Cardiac septum (tissue), 1 donor: ENCODE measurements at regions not wholly inside any gene's neighbourhood (a gene's known extent, or its start where the extent isn't known, plus 50 kb on each side); places are given as distances from the start of the nearest gene placed in this dataset.

Experiments used
- DNase-seq: peaks from one replicate; pipeline ENCODE4 v3.0.0-alpha.2; 2020; ENCODE audit warnings: low spot score
- intact Hi-C: fragments of 100-400 bp; cut with DNase I; formaldehyde crosslinking; loops from one replicate; pipeline ENCODE4 v1.14.0; 2022
- donor health status: DM: no; HTN: no; CAD: no.

DNA sequence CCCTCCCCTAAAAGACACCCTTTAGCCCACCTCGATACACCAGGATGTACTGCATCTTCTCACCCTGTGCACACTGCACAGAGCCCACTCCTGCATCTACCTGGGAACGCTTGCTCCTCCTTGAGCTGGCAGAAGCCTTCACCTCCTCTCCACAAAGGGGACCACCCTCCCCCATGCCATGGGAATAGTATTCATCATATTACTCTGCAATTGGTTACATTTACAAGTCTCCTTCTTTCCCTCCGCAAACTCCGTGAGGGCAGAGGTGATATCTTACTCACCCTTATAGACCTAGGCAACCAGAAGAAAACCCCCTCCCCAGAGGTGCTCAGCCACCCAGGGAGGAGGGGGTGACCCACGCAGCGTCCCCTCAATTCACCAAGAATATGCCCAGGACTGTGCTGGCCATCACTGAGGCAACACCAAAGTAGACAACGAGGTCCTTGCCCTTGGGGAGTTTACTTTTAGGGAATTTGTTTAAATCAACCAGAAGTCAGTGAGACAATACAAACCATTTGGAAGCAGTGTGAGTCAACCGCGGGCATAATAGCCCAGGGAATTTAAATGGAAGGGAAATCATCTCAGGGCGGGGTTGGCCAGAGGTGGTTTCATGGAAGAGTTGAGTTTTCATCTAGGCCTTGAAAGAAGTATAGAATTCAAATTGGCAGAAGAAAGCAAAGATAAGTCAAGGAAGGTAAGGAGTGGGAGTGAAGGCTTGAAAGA is 214.5 kb downstream of the BARX2 start:
- intact Hi-C loops = no loop called here
- no peak for DNase-seq

DNA sequence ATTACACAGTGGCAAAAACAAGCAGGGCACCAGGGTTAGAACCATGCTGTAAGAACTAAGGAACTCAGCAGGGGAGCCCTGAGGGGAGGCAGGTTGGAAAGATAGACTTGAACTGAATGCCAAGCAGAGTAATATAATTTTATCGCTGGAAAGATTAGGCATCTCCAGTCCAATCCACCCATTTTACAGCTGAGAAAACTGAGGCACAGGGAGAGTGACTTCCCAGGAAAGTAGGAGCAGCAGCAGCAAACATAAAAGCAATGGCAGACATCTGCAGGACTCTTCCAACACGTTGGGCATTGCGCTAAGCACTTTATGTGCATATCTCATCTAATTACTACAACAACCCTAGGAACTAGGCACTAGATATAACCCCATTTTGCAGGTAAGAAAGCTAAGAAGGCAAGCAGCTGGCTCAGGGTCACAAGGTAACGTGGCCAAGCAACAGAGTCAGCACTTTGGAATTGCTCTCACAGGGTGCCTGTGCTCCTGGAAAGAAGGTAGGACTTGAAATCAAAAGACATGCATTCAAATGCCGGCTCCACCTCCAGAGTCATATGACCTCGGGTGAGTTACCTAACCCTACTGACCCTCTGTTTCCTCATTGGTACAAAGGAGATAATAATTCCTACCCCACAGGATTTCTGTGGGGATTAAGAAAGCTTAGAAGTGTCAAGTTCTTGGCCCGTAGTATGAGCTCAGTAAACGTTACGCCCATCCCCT is 215.3 kb downstream of the BARX2 start:
- intact Hi-C loops = no loop called here
- DNase-seq = no peak

DNA sequence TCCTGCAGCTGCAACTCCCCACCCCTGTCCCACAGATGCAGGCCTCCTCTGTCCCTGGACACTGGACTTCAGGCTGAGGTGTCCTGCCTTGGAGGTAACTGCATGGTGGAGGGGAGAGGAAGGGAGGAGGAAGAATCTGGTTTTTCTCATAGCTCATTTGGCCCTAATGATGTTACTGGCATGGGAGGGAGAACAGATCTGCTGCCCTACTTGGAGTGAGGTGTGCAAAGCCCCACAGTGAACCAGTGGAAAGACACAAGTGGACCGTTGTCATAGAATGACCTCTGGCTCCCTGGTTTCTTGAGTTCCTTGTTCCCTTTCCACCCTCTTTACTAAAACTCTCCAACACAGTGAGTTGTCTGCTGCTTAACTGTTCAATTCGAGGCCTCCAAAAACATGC is 215.9 kb downstream of the BARX2 start:
- intact Hi-C loops = no loop called here
- DNase-seq = no peak

DNA sequence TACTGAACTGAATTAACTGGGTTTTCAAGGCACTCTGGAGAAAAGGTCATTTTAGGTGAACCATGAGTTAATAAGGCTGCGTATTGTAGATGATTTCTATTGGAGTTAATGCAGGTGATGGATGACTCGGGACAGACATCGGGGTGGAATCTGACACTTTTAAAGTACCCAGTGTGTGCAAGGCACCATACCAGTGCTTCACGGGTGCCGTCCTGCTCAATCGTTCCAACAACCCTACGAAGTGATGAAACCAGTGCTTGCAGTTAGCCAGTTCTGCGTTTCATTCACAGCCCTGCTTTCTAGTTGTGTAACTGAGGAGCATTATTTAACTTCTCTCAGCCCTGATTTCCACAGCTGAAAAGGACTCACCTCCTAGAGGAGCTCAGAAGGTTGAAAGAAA is 216.5 kb downstream of the BARX2 start:
- intact Hi-C loops = no loop called here
- no peak for DNase-seq

DNA sequence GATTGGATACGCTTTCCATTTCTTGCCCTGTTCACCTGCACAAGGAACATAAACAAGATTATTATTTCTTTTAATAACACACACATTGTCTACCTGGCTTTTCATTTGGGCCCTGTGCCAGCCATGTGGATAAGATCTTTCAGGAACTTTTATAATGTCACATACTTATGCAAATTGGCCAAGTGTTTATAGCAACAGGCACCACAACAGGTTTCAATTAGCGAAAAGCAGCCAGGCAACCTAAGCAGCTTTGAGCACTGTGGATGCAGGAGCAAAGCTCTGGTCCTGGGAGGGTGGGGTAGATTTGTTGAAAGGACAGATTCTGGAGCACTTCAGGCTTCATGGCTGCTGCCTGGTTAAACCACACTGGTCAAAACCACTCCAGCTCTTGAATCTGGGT is 217.4 kb downstream of the BARX2 start:
- intact Hi-C loops = no loop called here
- DNase-seq = no peak

DNA sequence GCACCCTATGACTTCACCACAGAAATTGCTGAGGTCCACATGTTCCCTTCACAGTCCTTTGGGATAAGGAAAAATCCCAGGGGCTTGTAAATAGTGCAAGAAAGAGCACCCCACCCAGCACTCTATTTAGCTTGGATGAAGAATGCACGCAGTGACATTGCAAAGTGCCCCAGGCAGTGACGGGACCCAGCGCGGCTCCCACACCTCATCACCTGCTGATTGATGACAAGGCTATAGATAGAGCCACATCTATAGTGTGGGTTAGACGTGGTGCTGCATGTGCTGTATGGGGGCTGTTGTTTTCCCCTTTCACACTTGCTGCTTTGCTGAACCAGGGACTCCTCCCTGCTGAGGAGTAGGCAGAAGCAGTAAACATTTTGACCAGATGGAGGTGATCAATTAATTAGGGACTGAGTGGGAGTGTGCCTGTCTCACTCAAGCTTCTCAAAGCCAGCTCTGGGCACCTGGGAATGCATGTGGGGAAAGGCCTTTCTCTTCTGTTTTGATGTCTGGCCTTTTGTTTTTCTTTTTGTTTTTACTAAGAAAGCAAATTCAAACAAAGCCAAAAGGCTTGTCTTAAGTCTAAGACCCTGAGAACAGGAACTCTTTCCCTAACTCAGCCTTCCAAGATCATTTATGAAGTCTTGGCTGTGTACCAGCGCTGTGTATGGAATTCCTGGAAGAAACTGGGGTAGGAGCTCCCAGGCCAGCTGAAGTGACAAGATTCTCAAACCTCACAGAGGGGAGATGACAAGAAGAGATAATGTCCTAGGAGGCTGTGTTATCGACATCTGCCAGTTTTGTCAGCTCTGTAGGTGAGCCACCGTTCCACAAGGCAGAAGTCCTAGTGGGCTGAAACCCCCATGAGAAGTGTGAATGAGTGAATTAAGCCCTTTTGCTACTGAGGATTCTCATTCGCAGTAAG is 219.7 kb downstream of the BARX2 start:
- intact Hi-C loops = no loop called here
- DNase-seq = no peak

DNA sequence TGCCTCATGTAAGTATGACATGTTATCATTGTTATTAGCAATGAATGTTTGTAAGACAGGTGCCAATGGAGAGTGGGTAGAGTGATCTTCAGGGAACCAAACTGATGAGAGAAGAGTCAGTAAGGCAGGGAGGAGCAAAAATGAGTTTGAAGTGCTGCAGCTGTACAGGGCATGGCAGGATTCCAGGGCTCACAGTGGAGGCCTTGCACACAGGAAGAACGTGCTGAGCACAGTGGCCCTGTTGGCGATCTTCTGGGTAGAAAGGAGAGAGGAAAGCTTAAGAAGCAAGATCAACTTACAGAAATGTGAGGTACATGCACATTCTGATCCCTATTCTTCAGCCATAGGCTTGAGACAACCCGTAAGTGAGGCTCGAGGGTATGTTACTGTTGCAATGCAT is 219.3 kb upstream of the TMEM45B start:
- no peak for DNase-seq
- intact Hi-C loops = no loop called here

DNA sequence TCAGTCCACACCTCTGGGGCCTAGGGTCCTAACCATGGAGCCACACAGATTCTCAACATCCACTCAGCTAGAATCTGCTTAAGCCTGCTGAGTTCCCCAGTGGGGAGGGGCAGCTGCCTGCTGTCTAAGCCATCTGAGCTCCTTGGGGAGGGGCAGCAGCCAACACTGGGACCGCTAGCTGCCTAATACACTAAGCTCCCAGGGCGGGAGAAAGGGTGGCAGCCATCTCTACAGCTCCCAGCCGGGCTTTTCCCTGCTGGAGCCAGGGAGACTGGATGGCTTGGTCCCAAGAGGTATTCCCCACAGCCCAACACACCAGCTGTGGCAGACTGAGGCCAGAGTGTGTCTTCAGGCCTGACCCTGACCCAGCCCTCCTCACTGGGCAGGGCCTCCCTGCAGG is 217.3 kb upstream of the TMEM45B start:
- intact Hi-C loops = no loop called here
- DNase-seq = no peak

DNA sequence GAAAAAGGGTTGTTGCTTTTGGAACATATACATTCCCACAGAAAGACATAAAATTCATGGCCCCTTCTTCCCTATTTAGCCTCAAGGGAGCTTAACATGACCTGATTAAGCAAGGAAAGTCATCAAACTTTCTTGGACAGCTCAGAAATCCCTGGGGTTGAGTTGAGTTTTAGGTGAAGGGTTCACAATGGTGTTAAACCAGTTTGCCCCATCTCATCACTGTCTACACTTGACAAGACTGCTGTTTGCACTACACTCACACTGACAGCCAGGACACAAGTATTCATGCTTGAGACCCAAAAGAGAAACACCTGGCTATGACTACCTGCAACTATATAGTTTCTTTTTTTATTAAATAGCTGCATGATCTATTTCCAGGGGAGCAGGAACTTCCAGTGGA is 209.8 kb upstream of the TMEM45B start:
- DNase-seq = no peak

DNA sequence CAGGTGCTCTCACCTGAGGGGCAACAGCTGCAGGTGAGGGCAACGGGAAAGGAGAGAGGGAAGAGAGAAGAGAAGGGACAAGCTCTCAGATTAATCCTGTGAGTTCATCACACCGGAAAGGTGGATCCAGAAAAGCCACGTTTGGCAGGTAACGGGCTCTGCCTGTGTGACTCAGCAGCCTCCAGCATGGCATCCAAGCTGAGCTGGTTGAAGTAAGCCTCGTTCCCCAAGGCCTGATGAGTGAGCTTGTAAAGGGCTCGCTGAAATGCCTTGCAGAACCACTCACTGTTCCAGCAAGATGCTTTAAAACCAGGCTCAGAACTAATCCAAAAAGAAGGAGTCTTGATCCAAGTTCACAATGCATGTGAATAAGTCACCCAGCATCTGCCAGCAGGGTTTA is 206.9 kb upstream of the TMEM45B start:
- intact Hi-C loops = no loop called here
- DNase-seq = no peak

More for the DNA sequence above, 209.8 kb upstream of the TMEM45B start:
- intact Hi-C loops = no loop called here

DNA sequence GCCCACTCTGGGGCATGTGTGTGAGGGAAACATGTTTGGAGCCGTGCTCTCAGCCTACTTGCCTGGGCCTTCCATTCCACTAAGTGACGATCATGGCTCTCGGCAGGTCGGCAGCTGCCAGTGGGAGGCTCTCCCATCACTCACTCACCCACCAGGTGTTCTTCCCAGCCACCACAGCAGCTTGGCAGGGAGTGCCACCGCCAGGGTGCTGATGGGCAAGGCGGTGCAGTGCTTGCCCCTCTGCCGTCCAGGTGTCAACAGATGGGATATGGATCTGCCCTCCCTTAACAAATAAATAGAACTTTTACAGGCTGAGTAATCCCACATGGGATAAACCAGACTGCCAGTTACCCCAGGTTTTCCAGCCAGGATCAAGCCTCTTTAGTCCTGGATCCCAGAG is 205.5 kb upstream of the TMEM45B start:
- no peak for DNase-seq
- intact Hi-C loops = no loop called here

DNA sequence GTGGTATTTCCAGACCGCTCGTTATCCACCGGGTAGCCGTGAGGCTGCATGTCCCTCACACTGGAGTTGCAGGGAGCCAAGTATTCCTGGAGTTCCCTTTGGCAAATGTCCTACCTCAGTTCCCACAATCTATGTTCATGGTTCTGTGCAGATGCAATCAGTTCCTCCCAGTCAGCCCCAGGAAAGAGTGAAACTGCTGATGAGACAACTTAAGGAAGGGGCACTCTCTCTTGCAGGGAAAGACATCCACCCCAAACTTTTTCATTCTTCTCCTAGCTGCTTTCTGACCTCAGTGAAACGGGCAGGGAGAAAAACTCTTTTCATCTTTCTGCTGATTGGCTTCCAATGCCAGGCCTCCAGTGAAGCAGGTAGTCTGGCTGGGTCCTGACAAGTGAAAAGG is 205.1 kb upstream of the TMEM45B start:
- DNase-seq = no peak
- intact Hi-C loops = no loop called here

DNA sequence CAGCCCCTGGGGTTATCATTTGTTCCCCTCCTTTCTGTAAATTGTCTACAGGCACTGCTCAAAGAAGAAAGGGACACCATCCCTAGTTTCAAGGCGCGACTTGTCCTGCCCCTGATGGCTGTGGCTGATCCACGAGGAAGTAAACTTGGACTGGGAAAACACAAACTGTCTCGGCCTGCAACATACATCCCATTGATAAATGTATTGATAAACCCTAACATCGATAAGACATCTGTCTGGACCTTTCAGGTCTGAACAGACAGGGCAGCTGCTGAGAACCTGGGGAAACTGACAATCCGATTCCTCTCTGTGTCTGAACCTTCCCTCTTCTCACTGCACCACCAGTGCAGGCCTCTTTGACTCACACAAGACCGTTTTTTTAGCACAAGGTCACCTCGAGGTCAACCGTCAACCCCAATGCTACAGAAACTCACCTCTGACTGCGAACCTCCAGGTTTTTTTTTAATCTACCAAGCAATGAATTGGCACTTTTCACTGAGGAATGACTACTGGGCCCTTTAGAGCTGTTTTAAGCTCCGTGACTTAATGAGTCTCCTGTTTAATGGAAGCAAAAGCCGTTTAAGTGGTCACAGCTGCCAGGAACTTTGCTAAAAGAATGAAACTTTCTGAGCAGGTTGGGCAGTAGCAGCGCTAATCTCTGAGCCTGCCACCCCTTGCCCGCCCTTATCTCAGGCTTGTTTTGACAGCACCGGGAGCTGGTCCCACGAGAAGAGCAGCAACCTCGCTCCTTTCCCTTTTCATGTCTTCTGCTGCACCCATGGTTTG is 203.8 kb upstream of the TMEM45B start:
- intact Hi-C loops = no loop called here

DNA sequence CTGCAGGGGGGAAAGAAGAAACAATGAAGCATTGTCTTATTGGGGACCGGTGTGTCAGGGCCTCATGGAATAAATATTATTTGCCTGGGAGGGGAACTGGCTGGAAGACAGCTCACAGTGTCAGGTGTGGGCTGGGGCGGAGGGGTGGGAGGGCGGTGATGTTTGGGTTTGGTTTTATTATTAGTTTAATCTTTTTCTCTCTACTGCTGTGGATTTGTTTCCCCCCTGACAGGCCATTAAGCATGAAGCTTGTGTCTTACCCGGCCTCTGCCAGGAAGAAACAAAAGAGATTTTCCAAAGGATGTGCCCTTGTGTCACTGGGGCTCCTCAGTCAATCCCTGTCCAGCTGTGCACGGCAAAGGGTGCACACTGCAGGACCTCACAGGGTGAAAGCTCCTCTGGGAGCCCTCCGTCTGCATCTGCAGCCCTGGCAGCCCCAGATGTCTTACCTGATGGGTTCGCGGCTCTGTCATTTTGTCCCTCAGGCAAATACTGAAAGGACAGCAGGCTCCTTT is 203.1 kb upstream of the TMEM45B start:
- no peak for DNase-seq
- intact Hi-C loops = no loop called here

More for the DNA sequence above, 203.8 kb upstream of the TMEM45B start:
- DNase-seq = no peak

DNA sequence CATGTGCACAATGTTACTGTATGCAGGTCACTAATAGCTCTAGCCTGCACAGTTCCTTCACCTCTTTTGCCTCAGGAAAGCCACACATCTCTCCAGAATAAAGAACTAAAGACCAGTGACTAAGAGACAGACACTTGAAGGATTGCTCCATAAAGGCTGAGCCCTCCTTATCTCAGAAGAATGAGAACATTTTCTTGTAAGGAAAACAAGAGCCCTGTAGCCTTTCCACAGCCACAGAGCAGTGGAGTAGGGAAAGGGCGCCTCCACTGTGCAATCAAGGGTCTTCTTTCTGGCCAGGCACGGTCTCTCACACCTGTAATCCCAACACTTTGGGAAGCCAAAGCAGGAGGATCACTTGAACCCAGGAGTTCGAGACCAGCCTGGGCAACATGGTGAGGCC is 202.6 kb upstream of the TMEM45B start:
- intact Hi-C loops = no loop called here

DNA sequence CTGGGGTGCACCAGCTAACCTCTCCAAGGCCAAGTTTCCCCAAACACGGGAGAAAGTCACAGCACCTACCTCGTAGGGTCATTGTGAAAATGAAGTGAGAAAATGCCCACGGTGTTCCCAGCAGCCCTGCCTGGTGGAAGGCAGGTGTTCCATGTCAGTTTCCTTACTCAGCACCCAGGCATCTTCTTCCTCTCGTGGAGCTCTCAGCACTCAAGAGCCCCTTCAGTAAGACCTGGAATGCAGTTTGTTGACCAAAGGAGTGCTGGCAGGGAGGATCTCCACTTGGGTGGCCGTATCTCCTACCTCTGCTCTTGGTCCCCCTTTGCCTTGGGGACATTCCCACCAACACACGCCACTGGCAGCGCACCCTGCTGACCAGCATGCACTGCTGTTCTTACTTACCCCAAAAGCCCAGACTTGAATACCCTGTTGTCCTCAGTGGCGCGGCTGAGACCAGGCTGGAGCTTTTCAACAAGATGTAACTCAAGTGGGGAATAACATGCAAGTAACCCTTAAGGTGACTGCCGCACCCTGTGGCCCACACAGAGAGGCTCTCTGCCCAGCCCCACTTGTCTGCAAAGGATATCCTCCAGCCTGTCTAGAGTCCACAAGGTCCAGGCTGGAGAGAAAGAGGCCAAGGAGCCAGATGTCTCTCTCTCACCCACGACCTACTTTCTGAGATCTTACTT is 201.2 kb upstream of the TMEM45B start:
- intact Hi-C loops = no loop called here
- no peak for DNase-seq

More for the DNA sequence above, 202.6 kb upstream of the TMEM45B start:
- DNase-seq = no peak

DNA sequence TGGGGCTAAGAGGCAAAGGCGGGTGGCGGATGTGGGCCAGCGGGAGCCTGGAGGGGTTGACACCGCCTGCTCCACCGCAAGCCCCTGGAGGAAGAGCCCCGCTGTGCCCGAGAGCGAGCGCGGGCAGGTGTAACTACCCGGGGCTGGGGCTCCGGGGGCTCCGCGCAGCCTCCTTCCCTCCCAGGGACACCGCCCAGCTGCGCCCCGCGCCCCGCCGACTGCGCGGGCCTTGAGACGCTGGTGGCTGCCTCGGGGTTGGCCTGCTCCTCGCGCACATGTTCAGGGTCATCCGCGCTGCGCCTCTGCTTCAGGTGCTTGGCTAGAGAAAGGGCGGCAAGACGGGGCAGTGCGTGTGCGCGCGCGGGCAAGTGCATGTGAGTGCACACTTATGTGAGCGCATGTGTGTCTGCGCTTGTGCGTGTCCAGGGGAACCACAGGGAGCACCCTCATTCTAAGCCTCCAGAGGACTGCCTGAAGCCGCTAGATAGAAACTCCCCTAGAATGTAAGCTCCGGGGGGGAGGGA is 197.5 kb upstream of the TMEM45B start:
- intact Hi-C loops = no loop called here
- DNase-seq = no peak

DNA sequence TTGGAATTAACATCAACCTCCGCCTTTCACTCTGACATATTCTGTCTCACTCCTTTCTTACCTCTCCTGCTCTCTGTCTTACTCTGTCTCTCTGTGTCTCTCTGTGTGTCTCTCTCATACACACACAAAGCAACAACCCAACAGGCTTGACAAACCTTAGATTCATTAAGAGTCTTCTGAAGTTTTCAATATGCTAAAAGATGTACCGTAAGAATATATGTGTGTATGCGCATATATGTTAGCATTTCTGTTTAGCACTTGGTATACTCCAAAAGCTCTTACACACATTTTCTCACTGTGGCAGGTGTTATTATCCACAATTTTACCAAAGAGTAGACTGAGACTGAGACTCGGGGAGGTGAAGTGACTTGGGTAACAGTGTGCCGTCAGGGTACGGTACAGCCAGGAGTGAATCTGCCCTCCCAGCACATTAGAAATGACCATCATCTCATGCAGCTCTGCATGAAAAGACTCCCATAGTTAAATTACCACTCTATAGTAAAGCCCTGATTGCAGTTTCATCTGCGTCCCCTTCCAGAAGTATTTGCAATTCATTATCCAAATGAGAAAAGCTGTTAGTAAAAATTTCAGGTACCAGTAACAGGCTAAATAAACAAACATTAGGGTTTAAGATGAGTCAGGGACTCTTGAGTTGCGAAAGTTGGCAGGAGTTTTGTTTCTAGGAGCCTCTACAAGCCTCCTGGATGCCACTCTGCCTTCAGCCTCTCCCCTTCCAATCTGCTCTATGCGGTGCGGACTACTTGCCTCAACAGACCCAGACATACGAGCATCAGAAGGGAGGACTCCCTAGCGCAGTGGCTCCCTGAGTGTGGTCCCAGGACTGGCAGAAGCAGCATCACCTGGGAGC is 195.2 kb upstream of the TMEM45B start:
- DNase-seq = no peak
- intact Hi-C loops = no loop called here
